ENCODE measurements at regions not wholly inside any gene's neighbourhood (a gene's known extent, or its start where the extent isn't known, plus 50 kb on each side); places are given as distances from the start of the nearest gene placed in this dataset.
"Not testable (repeated sequence)": the region's sequence is repeated elsewhere in the genome, so short reads cannot be mapped to it uniquely, and the experiment has no call there.

- TF ChIP-seq CTCF (IDR thresholded peaks at IDR 0.05; ENCODE audit: low read depth, low read length, missing control alignments) = no peak
- H3K27me3 ChIP-seq (replicated peaks) = no peaks in the 10 kb centered on the region
- in situ Hi-C loops (cut with HindIII; ENCODE audit: low pct_ligation_motif_present, low sequenced_read_pairs) = no loop called here
- H3K4me3 ChIP-seq (ENCODE audit: low read depth, low read length) = no peak overlapping the region
- H3K27ac ChIP-seq = no peak overlapping the region
- peak; percentile 95 for DNase-seq
- no peaks in the 10 kb centered on the region for H3K36me3 ChIP-seq (replicated peaks)
These were observed 251.4 kb upstream of the CTBP2 start for GRCh38 chr10:125411724-125412123.

- in situ Hi-C loops (cut with HindIII; ENCODE audit: low pct_ligation_motif_present, low sequenced_read_pairs) = no loop called here
- Histone ChIP-seq H3K27ac (no peak overlapping the region), H3K27me3 (replicated peaks) (no peaks in the 10 kb centered on the region), H3K4me3 (ENCODE audit: low read depth, low read length) (no peak overlapping the region), H3K36me3 (replicated peaks) (no peaks in the 10 kb centered on the region)
- no peak for DNase-seq
- no peak for TF ChIP-seq CTCF (IDR thresholded peaks at IDR 0.05; ENCODE audit: low read depth, low read length, missing control alignments)
These were observed 249.4 kb upstream of the CTBP2 start for GRCh38 chr10:125409756-125410155.

GRCh38 chr10:125407557-125407956 is 247.2 kb upstream of the CTBP2 start:
- H3K27me3 ChIP-seq (replicated peaks) = no peaks in the 10 kb centered on the region
- TF ChIP-seq CTCF (IDR thresholded peaks at IDR 0.05; ENCODE audit: low read depth, low read length, missing control alignments) = no peak
- no peaks in the 10 kb centered on the region for H3K36me3 ChIP-seq (replicated peaks)
- no peak for DNase-seq
- H3K4me3 ChIP-seq (ENCODE audit: low read depth, low read length) = no peak overlapping the region
- H3K27ac ChIP-seq = no peak overlapping the region
- in situ Hi-C loops (cut with HindIII; ENCODE audit: low pct_ligation_motif_present, low sequenced_read_pairs) = no loop called here

- in situ Hi-C loops (cut with HindIII; ENCODE audit: low pct_ligation_motif_present, low sequenced_read_pairs) = no loop called here
- no peaks in the 10 kb centered on the region for H3K27me3 ChIP-seq (replicated peaks)
- no peak overlapping the region for H3K4me3 ChIP-seq (ENCODE audit: low read depth, low read length)
- H3K27ac ChIP-seq = no peak overlapping the region
- peak; percentile 7 for DNase-seq
- TF ChIP-seq CTCF (IDR thresholded peaks at IDR 0.05; ENCODE audit: low read depth, low read length, missing control alignments) = no peak
- H3K36me3 ChIP-seq (replicated peaks) = no peaks in the 10 kb centered on the region
These were observed 246.7 kb upstream of the CTBP2 start for GRCh38 chr10:125407000-125407502.

GRCh38 chr10:125404902-125405301 is 244.5 kb upstream of the CTBP2 start:
- H3K27me3 ChIP-seq (replicated peaks); in situ Hi-C loops (cut with HindIII; ENCODE audit: low pct_ligation_motif_present, low sequenced_read_pairs); H3K27ac ChIP-seq; DNase-seq; H3K4me3 ChIP-seq (ENCODE audit: low read depth, low read length); H3K36me3 ChIP-seq (replicated peaks): not testable (repeated sequence)

DNA sequence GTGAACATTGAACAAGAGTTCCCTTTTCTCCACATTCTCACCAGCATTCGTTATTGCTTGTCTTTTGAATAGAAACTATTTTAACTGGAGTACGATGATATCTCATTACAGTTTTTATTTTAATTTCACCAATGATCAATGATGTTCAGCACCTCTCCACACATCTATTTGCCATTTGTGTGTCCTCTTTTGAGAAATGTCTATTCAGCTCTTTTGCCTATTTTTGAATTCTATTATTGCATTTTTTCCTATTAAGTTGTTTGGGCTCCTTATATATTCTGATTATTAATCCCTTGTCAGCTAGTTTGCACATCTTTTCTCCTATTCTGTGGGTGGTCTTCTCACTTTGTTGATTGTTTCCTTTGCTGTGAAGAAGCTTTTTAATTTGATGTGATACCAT is 241.1 kb upstream of the CTBP2 start:
- DNase-seq = no peak
- Histone ChIP-seq H3K4me3 (ENCODE audit: low read depth, low read length) (no peak overlapping the region), H3K27ac (no peak overlapping the region), H3K36me3 (replicated peaks) (no peaks in the 10 kb centered on the region), H3K27me3 (replicated peaks) (no peaks in the 10 kb centered on the region)
- TF ChIP-seq CTCF (IDR thresholded peaks at IDR 0.05; ENCODE audit: low read depth, low read length, missing control alignments) = no peak
- in situ Hi-C loops (cut with HindIII; ENCODE audit: low pct_ligation_motif_present, low sequenced_read_pairs) = no loop called here
